Natural killer cell (primary cell): ENCODE measurements at regions not wholly inside any gene's neighbourhood (a gene's known extent, or its start where the extent isn't known, plus 50 kb on each side); places are given as distances from the start of the nearest gene placed in this dataset.

Source experiments
- ATAC-seq, 3 donors: fragments of 150-1000 bp in 2 of 3; fragments of 200-7000 bp in 1 of 3; cut with Tn5 transposase; 1 replicate in 1 of 3; 2 replicates in 2 of 3; pipeline ENCODE4 v1.10.0; 2021; ENCODE audit warnings: mild to moderate bottlenecking in 2 of 3, moderate library complexity in 2 of 3
- DNase-seq, 2 donors: peaks; one replicate each; pipeline versions ENCODE4 v3.0.0 to v3.0.0-alpha.2; 2013 to 2021; ENCODE audit warnings: mixed read lengths in 1 of 2
- H3K27ac ChIP-seq: one replicate; pipeline ENCODE4 v1.5.1; 2013; ENCODE audit warnings: mild to moderate bottlenecking, low read length
- H3K27me3 ChIP-seq: one replicate; pipeline ENCODE4 v1.6.1; 2013; ENCODE audit warnings: low read length; ENCODE audit not compliant: control insufficient read depth, insufficient read depth
- H3K36me3 ChIP-seq: one replicate; pipeline ENCODE4 v1.6.1; 2013; ENCODE audit warnings: low read length; ENCODE audit not compliant: control insufficient read depth, insufficient read depth
- H3K4me1 ChIP-seq: one replicate; pipeline ENCODE4 v1.6.1; 2013; ENCODE audit warnings: low read length; ENCODE audit not compliant: control insufficient read depth, insufficient read depth
- H3K4me3 ChIP-seq: one replicate; pipeline ENCODE4 v1.5.1; 2013; ENCODE audit warnings: low read length
- H3K9me3 ChIP-seq: one replicate; pipeline ENCODE4 v1.6.1; 2013; ENCODE audit warnings: low read length; ENCODE audit not compliant: control insufficient read depth, insufficient read depth
- H3K27ac Mint-ChIP-seq, 2 donors: one replicate each; pipeline ENCODE4 v1.8.0; 2022; ENCODE audit warnings: mild to moderate bottlenecking in 2 of 2, mixed read lengths in 2 of 2, moderate library complexity in 1 of 2
- H3K27me3 Mint-ChIP-seq, 2 donors: one replicate each; pipeline ENCODE4 v1.8.0; 2022; ENCODE audit warnings: low read depth in 2 of 2, mixed read lengths in 2 of 2
- H3K36me3 Mint-ChIP-seq: one replicate; pipeline ENCODE4 v1.8.0; 2022; ENCODE audit warnings: mixed read lengths
- H3K4me1 Mint-ChIP-seq, 2 donors: one replicate each; pipeline ENCODE4 v1.8.0; 2022; ENCODE audit warnings: mixed read lengths in 2 of 2
- H3K4me3 Mint-ChIP-seq: one replicate; pipeline ENCODE4 v1.8.0; 2022; ENCODE audit warnings: mild to moderate bottlenecking, moderate library complexity, mixed read lengths
- H3K9me3 Mint-ChIP-seq, 2 donors: one replicate each; pipeline ENCODE4 v1.8.0; 2022; ENCODE audit warnings: mixed read lengths in 2 of 2
- WGBS: methylation state at CpG from one replicate; pipeline ENCODE4 v1.1.7; 2013; ENCODE audit warnings: missing lambda C conversion rate; ENCODE audit not compliant: insufficient coverage; 5-methylcytosine and 5-hydroxymethylcytosine counted together
- intact Hi-C: fragments of 100-400 bp; cut with micrococcal nuclease; formaldehyde crosslinking; loops from one replicate; pipeline ENCODE4 v1.14.2; 2022
- TF ChIP-seq, protein P1 (sequence below): fragments of 200-600 bp; IDR thresholded peaks from one replicate; pipeline ENCODE4 v1.8.0; 2022; ENCODE audit warnings: antibody characterized with exemption

GRCh38 chr13:61918841-61919240, 503.2 kb upstream of the PCDH20 start:
- H3K36me3 Mint-ChIP-seq = peaks cover 6% of the 10 kb centered on the region
- H3K27ac Mint-ChIP-seq = no peak overlapping the region
- H3K27me3 Mint-ChIP-seq = no peaks in the 10 kb centered on the region
- no peak overlapping the region for H3K4me3 ChIP-seq
- no peaks in the 10 kb centered on the region for H3K4me1 Mint-ChIP-seq
- DNase-seq = no peak
- no peak overlapping the region for H3K27ac ChIP-seq
- intact Hi-C loops = no loop called here
- 84% methylated on average over 2 of the region's 2 CpGs for WGBS
- TF ChIP-seq, protein P1, sequence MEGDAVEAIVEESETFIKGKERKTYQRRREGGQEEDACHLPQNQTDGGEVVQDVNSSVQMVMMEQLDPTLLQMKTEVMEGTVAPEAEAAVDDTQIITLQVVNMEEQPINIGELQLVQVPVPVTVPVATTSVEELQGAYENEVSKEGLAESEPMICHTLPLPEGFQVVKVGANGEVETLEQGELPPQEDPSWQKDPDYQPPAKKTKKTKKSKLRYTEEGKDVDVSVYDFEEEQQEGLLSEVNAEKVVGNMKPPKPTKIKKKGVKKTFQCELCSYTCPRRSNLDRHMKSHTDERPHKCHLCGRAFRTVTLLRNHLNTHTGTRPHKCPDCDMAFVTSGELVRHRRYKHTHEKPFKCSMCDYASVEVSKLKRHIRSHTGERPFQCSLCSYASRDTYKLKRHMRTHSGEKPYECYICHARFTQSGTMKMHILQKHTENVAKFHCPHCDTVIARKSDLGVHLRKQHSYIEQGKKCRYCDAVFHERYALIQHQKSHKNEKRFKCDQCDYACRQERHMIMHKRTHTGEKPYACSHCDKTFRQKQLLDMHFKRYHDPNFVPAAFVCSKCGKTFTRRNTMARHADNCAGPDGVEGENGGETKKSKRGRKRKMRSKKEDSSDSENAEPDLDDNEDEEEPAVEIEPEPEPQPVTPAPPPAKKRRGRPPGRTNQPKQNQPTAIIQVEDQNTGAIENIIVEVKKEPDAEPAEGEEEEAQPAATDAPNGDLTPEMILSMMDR = no peak
- H3K27me3 ChIP-seq = no peaks in the 10 kb centered on the region
- H3K9me3 ChIP-seq = peaks cover 8% of the 10 kb centered on the region
- H3K9me3 Mint-ChIP-seq = peaks cover 15 to 16% of the 10 kb centered on the region in 2 donors
- no peaks in the 10 kb centered on the region for H3K36me3 ChIP-seq
- no peaks in the 10 kb centered on the region for H3K4me1 ChIP-seq
- H3K4me3 Mint-ChIP-seq = no peak overlapping the region
- ATAC-seq = no peak

DNA sequence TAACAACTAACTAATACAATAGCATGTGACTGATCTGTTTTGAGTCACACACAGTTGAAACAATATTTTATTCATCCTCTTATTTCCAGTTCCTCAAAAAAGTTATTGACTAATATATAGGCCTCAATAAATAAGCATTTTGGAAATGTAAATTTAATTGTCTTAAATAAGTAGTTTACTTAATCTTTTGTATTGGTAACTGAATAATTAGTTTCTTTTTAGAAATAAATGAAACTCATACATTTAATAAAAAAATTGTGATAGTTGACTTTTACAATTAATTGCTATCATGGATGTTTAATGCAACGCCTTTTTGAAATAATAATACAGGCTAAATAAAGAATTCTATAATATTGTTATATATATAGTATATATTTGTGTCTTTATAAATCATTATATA, 500.8 kb upstream of the PCDH20 start:
- no peak overlapping the region for H3K27ac Mint-ChIP-seq
- DNase-seq = no peak
- peaks cover 8% of the 10 kb centered on the region for H3K9me3 ChIP-seq
- no peak for ATAC-seq
- H3K27me3 Mint-ChIP-seq = no peaks in the 10 kb centered on the region
- peaks cover 2% of the 10 kb centered on the region for H3K36me3 Mint-ChIP-seq
- no peak overlapping the region for H3K27ac ChIP-seq
- TF ChIP-seq, protein P1 = no peak
- WGBS = no CpG with 5 or more reads among the region's 1 CpG
- peaks cover 8% of the 10 kb centered on the region in 2 donors for H3K9me3 Mint-ChIP-seq
- no peak overlapping the region for H3K4me3 ChIP-seq
- no peaks in the 10 kb centered on the region for H3K36me3 ChIP-seq
- no peaks in the 10 kb centered on the region for H3K4me1 Mint-ChIP-seq
- intact Hi-C loops = no loop called here
- no peak overlapping the region for H3K4me3 Mint-ChIP-seq
- H3K27me3 ChIP-seq = no peaks in the 10 kb centered on the region
- H3K4me1 ChIP-seq = no peaks in the 10 kb centered on the region

- Histone ChIP-seq H3K4me3 (no peak overlapping the region), H3K9me3 (no peaks in the 10 kb centered on the region), H3K36me3 (no peaks in the 10 kb centered on the region), H3K27me3 (no peaks in the 10 kb centered on the region), H3K27ac (no peak overlapping the region), H3K4me1 (no peaks in the 10 kb centered on the region)
- intact Hi-C loops = no loop called here
- DNase-seq (no peak), ATAC-seq (no peak)
- no peaks in the 10 kb centered on the region for H3K4me1 Mint-ChIP-seq
- no peaks in the 10 kb centered on the region for H3K36me3 Mint-ChIP-seq
- no CpG with 5 or more reads among the region's 1 CpG for WGBS
- H3K27me3 Mint-ChIP-seq = no peaks in the 10 kb centered on the region
- H3K9me3 Mint-ChIP-seq = peaks cover 2 to 4% of the 10 kb centered on the region in 2 donors
- H3K4me3 Mint-ChIP-seq = no peak overlapping the region
- TF ChIP-seq, protein P1 = no peak
- no peak overlapping the region for H3K27ac Mint-ChIP-seq
Measured at GRCh38 chr13:61913183-61913582, 497.5 kb upstream of the PCDH20 start.

DNA sequence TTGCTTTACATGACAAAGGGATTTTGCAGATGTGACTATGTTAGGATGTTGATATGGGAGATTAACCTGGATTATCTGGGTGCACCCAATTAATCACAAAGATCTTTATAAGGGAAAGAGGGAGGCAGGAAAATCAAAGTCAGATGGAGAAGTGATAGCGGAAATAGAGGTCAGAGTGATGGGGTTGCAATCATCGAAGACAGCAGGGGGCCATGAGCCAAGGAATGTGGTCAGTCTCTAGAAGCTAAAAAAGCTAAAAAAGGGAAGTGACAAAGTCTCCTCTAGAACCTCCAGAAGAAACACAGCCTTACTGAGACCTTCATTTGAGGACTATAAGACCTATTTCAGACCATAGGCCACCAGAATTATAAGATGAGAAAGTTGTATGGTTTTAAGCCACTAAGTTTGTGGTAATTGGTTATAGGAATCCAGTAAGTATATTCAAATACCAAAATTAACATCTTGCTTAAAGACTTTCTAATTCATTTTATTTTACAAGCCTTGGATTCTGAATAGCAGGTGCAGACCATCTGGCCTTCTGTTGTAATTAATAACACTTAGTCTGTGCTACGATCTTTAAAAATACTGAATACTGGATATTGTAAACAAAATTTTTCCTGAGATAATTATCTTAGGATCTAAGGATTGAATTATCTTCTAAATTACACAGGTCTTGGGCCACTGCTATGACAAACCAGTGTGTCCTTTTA, 493.4 kb upstream of the PCDH20 start:
- 85% methylated on average over 2 of the region's 3 CpGs for WGBS
- TF ChIP-seq, protein P1 = no peak
- Mint-ChIP-seq H3K27ac (no peak overlapping the region), H3K4me1 (no peaks in the 10 kb centered on the region), H3K9me3 (peaks cover 2 to 10% of the 10 kb centered on the region in 2 donors), H3K4me3 (no peak overlapping the region), H3K27me3 (no peaks in the 10 kb centered on the region), H3K36me3 (no peaks in the 10 kb centered on the region)
- no peaks in the 10 kb centered on the region for H3K27me3 ChIP-seq
- H3K4me1 ChIP-seq = no peaks in the 10 kb centered on the region
- intact Hi-C loops = no loop called here
- no peaks in the 10 kb centered on the region for H3K36me3 ChIP-seq
- ATAC-seq (no peak), DNase-seq (no peak)
- H3K27ac ChIP-seq = no peak overlapping the region
- H3K4me3 ChIP-seq = no peak overlapping the region
- no peaks in the 10 kb centered on the region for H3K9me3 ChIP-seq
